WTC11 (cell line): ENCODE measurements at regions not wholly inside any gene's neighbourhood (a gene's known extent, or its start where the extent isn't known, plus 50 kb on each side); places are given as distances from the start of the nearest gene placed in this dataset.

ENCODE experiments used
- ATAC-seq: fragments of 200-7000 bp; cut with Tn5 transposase; 2 replicates; pipeline ENCODE4 v1.10.0; 2021; ENCODE audit warnings: mild to moderate bottlenecking, moderate library complexity
- CTCF ChIA-PET: fragments of 300-600 bp; sonication (Branson Sonifier 250); formaldehyde crosslinking; loops from one replicate; lab custom pipeline; 2021; ENCODE audit warnings: antibody characterized with exemption; lab: Charles Lee
- POLR2A ChIA-PET: fragments of 350-600 bp; sonication (Branson Sonifier 250); formaldehyde crosslinking; loops from one replicate; lab custom pipeline; 2021; ENCODE audit warnings: antibody characterized with exemption; lab: Charles Lee
- DNase-seq: peaks from one replicate; pipeline ENCODE4 v3.0.0; 2021; ENCODE audit warnings: low spot score
- H3K27ac Mint-ChIP-seq: 2 replicates; pipeline ENCODE4 v1.8.0; 2021; ENCODE audit warnings: mixed read lengths
- H3K27me3 Mint-ChIP-seq: 2 replicates; pipeline ENCODE4 v1.8.0; 2021; ENCODE audit warnings: low read depth, mild to moderate bottlenecking, moderate library complexity, mixed read lengths
- H3K36me3 Mint-ChIP-seq: 2 replicates; pipeline ENCODE4 v1.8.0; 2021; ENCODE audit warnings: mixed read lengths
- H3K4me1 Mint-ChIP-seq: 2 replicates; pipeline ENCODE4 v1.8.0; 2022; ENCODE audit warnings: mixed read lengths
- H3K4me3 Mint-ChIP-seq: 2 replicates; pipeline ENCODE4 v1.8.0; 2021; ENCODE audit warnings: mild to moderate bottlenecking, moderate library complexity, mixed read lengths
- H3K9me3 Mint-ChIP-seq: 2 replicates; pipeline ENCODE4 v1.8.0; 2021; ENCODE audit warnings: mixed read lengths
- AR ChIP-seq: fragments of 250-450 bp; sonication (Bioruptor Pico); IDR thresholded peaks from 2 replicates; pipeline ENCODE4 v1.9.0; 2021; ENCODE audit warnings: mild to moderate bottlenecking
- ATF3 ChIP-seq: sonication (generic); formaldehyde crosslinking; conservative IDR thresholded peaks from 2 replicates; pipeline ENCODE4 v1.8.1; 2022; ENCODE audit warnings: mild to moderate bottlenecking, missing genetic modification reagents
- GABPB1 ChIP-seq: sonication (generic); formaldehyde crosslinking; IDR thresholded peaks from 2 replicates; pipeline ENCODE4 v1.8.1; 2023; ENCODE audit warnings: mild to moderate bottlenecking, missing genetic modification reagents
- JAZF1 ChIP-seq: fragments of 250-450 bp; sonication (Bioruptor Pico); IDR thresholded peaks from 2 replicates; pipeline ENCODE4 v1.9.0; 2021; ENCODE audit warnings: moderate library complexity, mild to moderate bottlenecking, inconsistent platforms
- KAT7 ChIP-seq: sonication (generic); formaldehyde crosslinking; IDR thresholded peaks from 2 replicates; pipeline ENCODE4 v1.8.1; 2023; ENCODE audit warnings: missing genetic modification reagents, mild to moderate bottlenecking, borderline replicate concordance
- NR1H2 ChIP-seq: sonication (generic); formaldehyde crosslinking; IDR thresholded peaks from 2 replicates; pipeline ENCODE4 v1.9.0; 2021; ENCODE audit warnings: mild to moderate bottlenecking, moderate library complexity, missing genetic modification reagents
- PRDM15 ChIP-seq: sonication (generic); formaldehyde crosslinking; IDR thresholded peaks from 2 replicates; pipeline ENCODE4 v1.8.0; 2022; ENCODE audit warnings: missing genetic modification reagents
- SP1 ChIP-seq: sonication (generic); formaldehyde crosslinking; conservative IDR thresholded peaks from 2 replicates; pipeline ENCODE4 v1.8.1; 2022; ENCODE audit warnings: missing genetic modification reagents
- TCF7 ChIP-seq: sonication (generic); formaldehyde crosslinking; IDR thresholded peaks from 2 replicates; pipeline ENCODE4 v1.8.0; 2022; ENCODE audit warnings: mild to moderate bottlenecking, low read depth, missing genetic modification reagents, moderate library complexity
- ZNF263 ChIP-seq: sonication (generic); formaldehyde crosslinking; IDR thresholded peaks from 2 replicates; pipeline ENCODE4 v1.8.1; 2022; ENCODE audit warnings: low read depth, mild to moderate bottlenecking, moderate library complexity, missing genetic modification reagents
- ZNF281 ChIP-seq: sonication (generic); formaldehyde crosslinking; IDR thresholded peaks from 2 replicates; pipeline ENCODE4 v1.8.0; 2023; ENCODE audit warnings: mild to moderate bottlenecking, missing genetic modification reagents
- ZSCAN18 ChIP-seq: fragments of 250-450 bp; sonication (Bioruptor Pico); IDR thresholded peaks from 2 replicates; pipeline ENCODE4 v2.1.2; 2022; ENCODE audit warnings: mild to moderate bottlenecking, moderate library complexity

- CTCF ChIA-PET: interaction anchor here (2.1 kb wide), 1 partner anchor 620 kb away, joined by 5 read pairs; no protein-coding TSS in a partner anchor
- POLR2A ChIA-PET: interaction anchor here (1.1 kb wide), 1 partner anchor 620 kb away, joined by 3 read pairs; no protein-coding TSS in a partner anchor
Observed at GRCh38 chr6:139990026-139990686, 615.7 kb upstream of the CITED2 start.

GRCh38 chr6:139988685-139989084, 614.2 kb upstream of the CITED2 start:
- DNase-seq (no peak), ATAC-seq (no peak)
- peaks cover 13% of the 10 kb centered on the region for H3K4me1 Mint-ChIP-seq
- H3K36me3 Mint-ChIP-seq: peaks cover 7% of the 10 kb centered on the region
- H3K27ac Mint-ChIP-seq: no peak overlapping the region
- TF ChIP-seq ZNF263 (CRISPR knock-in tag): no peak
- ChIA-PET CTCF (no interaction called here), POLR2A (no interaction called here)
- H3K4me3 Mint-ChIP-seq: no peak overlapping the region
- H3K27me3 Mint-ChIP-seq: no peaks in the 10 kb centered on the region
- H3K9me3 Mint-ChIP-seq: peaks cover 8% of the 10 kb centered on the region

More at GRCh38 chr6:139990026-139990686, 615.7 kb upstream of the CITED2 start:
- H3K27ac Mint-ChIP-seq: no peak overlapping the region
- peaks cover 15% of the 10 kb centered on the region for H3K36me3 Mint-ChIP-seq
- DNase-seq: no peak
- H3K27me3 Mint-ChIP-seq: no peaks in the 10 kb centered on the region
- no peak overlapping the region for H3K4me3 Mint-ChIP-seq
- no peak for TF ChIP-seq PRDM15 (CRISPR knock-in tag)
- TF ChIP-seq GABPB1: no peak
- no peak for TF ChIP-seq SP1 (CRISPR knock-in tag)
- no peak for TF ChIP-seq ZSCAN18 (CRISPR knock-in tag)
- TF ChIP-seq KAT7 (CRISPR knock-in tag): no peak
- ATAC-seq: no peak
- peaks cover 18% of the 10 kb centered on the region for H3K9me3 Mint-ChIP-seq
- H3K4me1 Mint-ChIP-seq: peaks cover 8% of the 10 kb centered on the region

GRCh38 chr6:139987091-139987490, 612.6 kb upstream of the CITED2 start:
- POLR2A ChIA-PET: no interaction called here
- H3K4me3 Mint-ChIP-seq: no peak overlapping the region
- TF ChIP-seq GABPB1: no peak
- TF ChIP-seq NR1H2 (CRISPR knock-in tag): no peak
- TF ChIP-seq ZNF281: no peak
- no peak for TF ChIP-seq AR (CRISPR knock-in tag)
- TF ChIP-seq ATF3 (CRISPR knock-in tag): no peak
- TF ChIP-seq TCF7: no peak
- TF ChIP-seq JAZF1 (CRISPR knock-in tag): no peak
- peaks cover 28% of the 10 kb centered on the region for H3K4me1 Mint-ChIP-seq
- H3K27me3 Mint-ChIP-seq: no peaks in the 10 kb centered on the region
- H3K27ac Mint-ChIP-seq: no peak overlapping the region
- no peaks in the 10 kb centered on the region for H3K9me3 Mint-ChIP-seq
- no peaks in the 10 kb centered on the region for H3K36me3 Mint-ChIP-seq
- DNase-seq (no peak), ATAC-seq (no peak)
- CTCF ChIA-PET: no interaction called here
